ENCODE measurements at regions not wholly inside any gene's neighbourhood (a gene's known extent, or its start where the extent isn't known, plus 50 kb on each side); places are given as distances from the start of the nearest gene placed in this dataset.

DNA sequence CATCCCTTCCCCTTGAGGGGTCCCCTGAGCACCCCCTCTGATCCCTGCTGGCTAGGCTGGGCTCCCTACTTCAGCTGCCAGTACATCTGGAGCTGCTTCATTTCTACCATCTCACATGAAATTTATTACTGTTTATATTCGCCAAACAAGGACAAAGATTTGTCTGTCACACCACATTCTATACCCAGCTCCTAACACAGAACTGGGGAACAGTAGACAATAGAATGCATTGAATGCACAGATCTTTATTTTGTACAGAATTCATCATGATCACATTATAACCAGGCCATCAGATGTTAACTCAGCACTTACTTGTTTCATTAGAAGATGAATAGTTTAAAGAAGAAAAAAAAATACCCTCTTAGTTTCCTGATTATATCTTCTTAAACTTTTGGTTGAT, 159.4 kb downstream of the KLF5 start:
- H3K36me3 ChIP-seq (ENCODE audit: insufficient read depth, low read length) = no peaks in the 10 kb centered on the region
- intact Hi-C loops (cut with micrococcal nuclease; ENCODE audit: unreplicated experiment) = no loop called here
- no peaks in the 10 kb centered on the region for H4K20me1 ChIP-seq (ENCODE audit: insufficient read depth, low read length)
- no peak overlapping the region for H2AFZ ChIP-seq (ENCODE audit: low read length)
- no peak for TF ChIP-seq EZH2phosphoT487 (IDR thresholded peaks at IDR 0.05; ENCODE audit: borderline replicate concordance, low read depth, low read length)
- TF ChIP-seq CTCF (conservative IDR thresholded peaks at IDR 0.05; ENCODE audit: low read length) = no peak
- BruUV-seq (replicated peaks) = no TSS peak
- no peak overlapping the region for H3K4me2 ChIP-seq (ENCODE audit: low read length)
- no peak overlapping the region for H3K4me3 ChIP-seq (ENCODE audit: low read depth, low read length, poor library complexity, severe bottlenecking)
- no peaks in the 10 kb centered on the region for H3K4me1 ChIP-seq (ENCODE audit: insufficient read depth, low read length, poor library complexity, severe bottlenecking)
- DNase-seq (ENCODE audit: low spot score) = no peak
- H3K79me2 ChIP-seq (ENCODE audit: insufficient read depth, low read depth, low read length) = no peaks in the 10 kb centered on the region
- POLR2A ChIA-PET = interaction anchor here (0.5 kb wide), 1 partner anchor 143 kb away, joined by 3 read pairs; no protein-coding TSS in a partner anchor
- H3K9me3 ChIP-seq (ENCODE audit: low read length) = no peaks in the 10 kb centered on the region
- CTCF ChIA-PET (ENCODE audit: unreplicated experiment) = no interaction called here
- no peaks in the 10 kb centered on the region for H3K9me2 ChIP-seq (ENCODE audit: insufficient read depth, low read length)
- no peak overlapping the region for H3K27ac ChIP-seq (ENCODE audit: low read depth, low read length, poor library complexity, severe bottlenecking)

DNA sequence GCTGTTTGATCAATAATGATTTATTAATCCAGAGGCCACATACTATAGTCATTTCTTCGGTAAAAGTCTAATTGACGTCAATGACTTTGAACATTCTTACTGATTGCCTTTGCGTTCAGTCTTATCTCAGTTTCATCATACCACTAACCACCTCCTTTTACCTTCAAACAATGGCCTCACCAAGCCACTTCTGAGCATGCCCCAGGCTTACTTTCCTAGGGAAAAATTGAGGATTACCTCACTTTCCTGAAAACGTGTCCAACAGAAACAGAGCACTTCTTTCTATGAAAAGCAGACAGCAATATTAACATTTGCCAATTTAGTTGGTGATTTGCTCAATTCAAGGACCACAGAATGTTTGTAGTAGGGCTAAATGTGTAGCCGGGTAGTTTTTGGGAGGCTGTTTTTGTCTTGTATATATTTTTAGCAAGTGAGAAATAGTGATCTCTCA, 157.6 kb downstream of the KLF5 start:
- Histone ChIP-seq H3K9me2 (ENCODE audit: insufficient read depth, low read length) (no peaks in the 10 kb centered on the region), H3K36me3 (ENCODE audit: insufficient read depth, low read length) (no peaks in the 10 kb centered on the region), H3K9me3 (ENCODE audit: low read length) (no peaks in the 10 kb centered on the region), H4K20me1 (ENCODE audit: insufficient read depth, low read length) (no peaks in the 10 kb centered on the region), H3K4me1 (ENCODE audit: insufficient read depth, low read length, poor library complexity, severe bottlenecking) (no peaks in the 10 kb centered on the region), H3K4me2 (ENCODE audit: low read length) (no peak overlapping the region), H2AFZ (ENCODE audit: low read length) (no peak overlapping the region), H3K79me2 (ENCODE audit: insufficient read depth, low read depth, low read length) (no peaks in the 10 kb centered on the region), H3K4me3 (ENCODE audit: low read depth, low read length, poor library complexity, severe bottlenecking) (no peak overlapping the region), H3K27ac (ENCODE audit: low read depth, low read length, poor library complexity, severe bottlenecking) (no peak overlapping the region)
- CTCF ChIA-PET (ENCODE audit: unreplicated experiment) = no interaction called here
- no peak for DNase-seq (ENCODE audit: low spot score)
- no TSS peak for BruUV-seq (replicated peaks)
- TF ChIP-seq CTCF (conservative IDR thresholded peaks at IDR 0.05; ENCODE audit: low read length) (no peak), EZH2phosphoT487 (IDR thresholded peaks at IDR 0.05; ENCODE audit: borderline replicate concordance, low read depth, low read length) (no peak)
- intact Hi-C loops (cut with micrococcal nuclease; ENCODE audit: unreplicated experiment) = no loop called here
- POLR2A ChIA-PET = interaction anchor here (0.6 kb wide), 1 partner anchor 199 kb away, joined by 8 read pairs; no protein-coding TSS in a partner anchor

DNA sequence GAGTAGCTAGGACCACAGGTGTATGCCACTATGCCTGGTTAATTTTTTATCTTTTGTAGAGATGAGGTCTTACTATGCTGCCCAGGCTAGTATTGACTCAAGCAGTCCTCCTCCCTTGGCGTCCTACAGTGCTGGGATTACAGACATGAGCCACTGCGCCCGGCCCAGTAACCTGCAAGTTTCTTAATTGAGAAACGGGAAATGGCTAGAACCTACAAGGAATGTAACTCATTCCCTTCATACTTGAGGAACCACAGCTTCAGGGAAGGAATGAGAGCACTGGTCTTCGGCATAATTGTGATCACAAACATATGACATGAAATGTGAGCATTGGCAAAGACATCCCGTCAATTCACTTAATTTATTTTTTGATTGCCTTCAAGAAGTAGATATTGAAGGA, 157.0 kb downstream of the KLF5 start:
- intact Hi-C loops (cut with micrococcal nuclease; ENCODE audit: unreplicated experiment) = no loop called here
- no peak overlapping the region for H3K4me2 ChIP-seq (ENCODE audit: low read length)
- POLR2A ChIA-PET = no interaction called here

More for the DNA sequence above, 157.0 kb downstream of the KLF5 start:
- Histone ChIP-seq H3K27ac (ENCODE audit: low read depth, low read length, poor library complexity, severe bottlenecking) (no peak overlapping the region), H4K20me1 (ENCODE audit: insufficient read depth, low read length) (no peaks in the 10 kb centered on the region), H3K4me1 (ENCODE audit: insufficient read depth, low read length, poor library complexity, severe bottlenecking) (no peaks in the 10 kb centered on the region), H2AFZ (ENCODE audit: low read length) (no peak overlapping the region), H3K36me3 (ENCODE audit: insufficient read depth, low read length) (no peaks in the 10 kb centered on the region), H3K4me3 (ENCODE audit: low read depth, low read length, poor library complexity, severe bottlenecking) (no peak overlapping the region), H3K79me2 (ENCODE audit: insufficient read depth, low read depth, low read length) (no peaks in the 10 kb centered on the region), H3K9me2 (ENCODE audit: insufficient read depth, low read length) (no peaks in the 10 kb centered on the region), H3K9me3 (ENCODE audit: low read length) (no peaks in the 10 kb centered on the region)
- DNase-seq (ENCODE audit: low spot score) = no peak
- CTCF ChIA-PET (ENCODE audit: unreplicated experiment) = no interaction called here
- BruUV-seq (replicated peaks) = no TSS peak
- TF ChIP-seq CTCF (conservative IDR thresholded peaks at IDR 0.05; ENCODE audit: low read length) (no peak), EZH2phosphoT487 (IDR thresholded peaks at IDR 0.05; ENCODE audit: borderline replicate concordance, low read depth, low read length) (no peak)
